Fibroblast of mammary gland (primary cell): ENCODE measurements at regions not wholly inside any gene's neighbourhood (a gene's known extent, or its start where the extent isn't known, plus 50 kb on each side); places are given as distances from the start of the nearest gene placed in this dataset.

Experiments
- DNase-seq: peaks from one replicate; pipeline ENCODE4 v3.0.0-alpha.2; 2010; ENCODE audit warnings: low read depth
- H3K4me3 ChIP-seq: 2 replicates; pipeline ENCODE4 v1.5.1; 2011; ENCODE audit warnings: low read depth, mild to moderate bottlenecking, low read length, moderate library complexity; ENCODE audit not compliant: control insufficient read depth
- CTCF ChIP-seq: conservative IDR thresholded peaks from 2 replicates; pipeline ENCODE4 v1.5.1; 2011; ENCODE audit warnings: low read depth, low read length, inconsistent platforms; ENCODE audit not compliant: control insufficient read depth, insufficient read depth

GRCh38 chr3:166957121-166957520, 423.0 kb downstream of the ZBBX start:
- TF ChIP-seq CTCF = no peak
- no peak overlapping the region for H3K4me3 ChIP-seq
- DNase-seq = no peak

- no peak for DNase-seq
- no peak for TF ChIP-seq CTCF
- no peak overlapping the region for H3K4me3 ChIP-seq
Observed at GRCh38 chr3:166955201-166955939, 424.7 kb downstream of the ZBBX start.

DNA sequence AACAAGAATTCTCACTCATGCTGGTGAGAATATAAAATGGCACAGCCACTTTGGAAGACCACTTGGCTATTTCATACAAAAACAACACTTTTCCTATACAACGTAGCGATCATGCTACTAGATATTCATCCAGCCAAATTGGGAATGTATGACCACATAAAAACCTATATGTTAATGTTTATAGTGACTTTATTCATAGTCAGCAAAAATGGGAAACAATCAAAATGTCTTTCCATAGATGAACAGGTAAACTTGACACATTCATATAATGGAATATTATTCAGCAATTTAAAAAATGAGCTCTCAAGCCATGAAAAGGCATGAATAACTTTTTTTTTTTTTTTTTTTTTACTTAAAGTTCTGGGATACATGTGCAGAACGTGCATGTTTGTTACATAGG, 445.2 kb downstream of the ZBBX start:
- TF ChIP-seq CTCF = no peak
- H3K4me3 ChIP-seq = no peak overlapping the region
- no peak for DNase-seq

DNA sequence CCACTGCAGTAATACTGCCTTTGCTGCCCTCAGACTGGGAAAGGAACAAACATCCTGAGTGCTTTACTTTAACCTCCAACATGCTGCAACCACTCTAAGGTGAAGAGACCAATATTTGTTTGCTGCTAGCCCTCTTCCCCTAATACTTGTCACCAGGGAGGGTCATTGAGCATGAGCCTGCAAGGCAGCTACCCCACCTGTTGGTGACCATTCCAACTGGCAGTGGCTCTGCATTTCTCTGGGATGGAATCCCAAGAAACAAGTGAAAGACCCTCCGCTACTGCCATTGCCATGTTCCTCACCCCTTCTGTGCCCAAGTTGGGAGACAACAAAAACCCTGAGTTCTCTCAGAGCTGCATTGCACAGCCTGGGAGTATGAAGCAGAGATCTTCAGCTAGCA, 462.7 kb downstream of the ZBBX start:
- no peak for DNase-seq
- no peak for TF ChIP-seq CTCF
- H3K4me3 ChIP-seq = no peak overlapping the region

- no peak overlapping the region for H3K4me3 ChIP-seq
- DNase-seq = peak; percentile 4
- TF ChIP-seq CTCF = peak; percentile 10
Observed at GRCh38 chr3:166902374-166902773, 477.7 kb downstream of the ZBBX start.

DNA sequence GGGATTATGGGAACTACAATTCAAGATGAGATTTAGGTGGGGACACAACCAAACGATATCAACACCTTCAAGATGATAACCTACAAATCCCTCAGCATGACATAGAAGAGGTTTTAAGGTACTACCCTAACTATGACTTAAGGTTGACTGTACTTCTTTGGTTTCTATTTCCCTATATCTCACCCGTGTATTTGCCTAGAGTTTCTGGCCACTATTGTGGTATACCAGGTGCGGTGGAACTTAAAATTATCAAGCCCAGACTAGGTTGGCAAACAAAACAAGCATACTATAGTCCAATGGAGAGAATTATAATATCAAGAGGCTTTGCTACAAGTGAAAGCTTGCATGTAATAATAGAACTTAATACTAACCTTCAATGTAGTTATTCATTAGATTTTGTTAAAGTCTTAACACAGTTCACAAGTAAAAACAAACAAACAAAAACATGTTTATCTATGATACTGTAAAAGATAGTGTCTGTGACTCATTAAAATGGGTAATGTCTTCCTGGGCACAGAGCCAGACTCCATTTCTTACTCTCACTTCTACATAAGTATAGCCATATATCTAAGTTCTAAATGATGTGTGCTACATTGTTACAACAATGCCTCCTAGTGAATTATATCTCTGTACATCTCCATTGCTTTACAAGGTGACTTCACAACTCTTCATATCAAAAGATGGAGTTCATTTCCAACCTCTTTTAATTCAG, 479.1 kb downstream of the ZBBX start:
- no peak for DNase-seq
- no peak overlapping the region for H3K4me3 ChIP-seq
- no peak for TF ChIP-seq CTCF
